ENCODE measurements at regions not wholly inside any gene's neighbourhood (a gene's known extent, or its start where the extent isn't known, plus 50 kb on each side); places are given as distances from the start of the nearest gene placed in this dataset.

- H3K79me2 ChIP-seq (ENCODE audit: insufficient read depth, low read length), result no peaks in the 10 kb centered on the region
- TF ChIP-seq CTCF (IDR thresholded peaks at IDR 0.05; ENCODE audit: insufficient read depth, low read depth, low read length) (no peak), EZH2 (IDR thresholded peaks at IDR 0.05; ENCODE audit: insufficient read depth, low read length) (no peak)
- no peak overlapping the region for H3K4me2 ChIP-seq (ENCODE audit: low read length)
- no peak overlapping the region for H3K4me3 ChIP-seq (ENCODE audit: insufficient read depth, low read depth, low read length)
- Mint-ChIP-seq H3K27ac (ENCODE audit: unreplicated experiment) (no peak overlapping the region), H3K27me3 (ENCODE audit: low read depth, unreplicated experiment) (no peaks in the 10 kb centered on the region), H3K4me1 (ENCODE audit: low read depth, unreplicated experiment) (no peaks in the 10 kb centered on the region), H3K36me3 (ENCODE audit: low read depth, unreplicated experiment) (no peaks in the 10 kb centered on the region), H3K4me3 (ENCODE audit: unreplicated experiment) (no peak overlapping the region), H3K9me3 (ENCODE audit: unreplicated experiment) (no peaks in the 10 kb centered on the region)
- no peak overlapping the region for H3K27ac ChIP-seq (ENCODE audit: low read depth, low read length)
- no peak overlapping the region for H3K9ac ChIP-seq (ENCODE audit: low read length)
- H4K20me1 ChIP-seq (ENCODE audit: insufficient read depth, low read length), result no peaks in the 10 kb centered on the region
- FAIRE-seq (no peak), DNase-seq (ENCODE audit: low read depth) (no peak)
- no peaks in the 10 kb centered on the region for H3K36me3 ChIP-seq (ENCODE audit: insufficient read depth, low read length)
- H3K9me3 ChIP-seq (ENCODE audit: insufficient read depth, low read depth, low read length), result no peaks in the 10 kb centered on the region
- no peak overlapping the region for H2AFZ ChIP-seq (ENCODE audit: low read depth, low read length)
- H3K4me1 ChIP-seq (ENCODE audit: insufficient read depth, low read length), result no peaks in the 10 kb centered on the region
- no peaks in the 10 kb centered on the region for H3K27me3 ChIP-seq (ENCODE audit: insufficient read depth, low read length)
These were observed 1183.6 kb downstream of the NSUN3 start for GRCh38 chr3:95246413-95246812.

- Mint-ChIP-seq H3K27me3 (ENCODE audit: low read depth, unreplicated experiment) (no peaks in the 10 kb centered on the region), H3K36me3 (ENCODE audit: low read depth, unreplicated experiment) (no peaks in the 10 kb centered on the region), H3K9me3 (ENCODE audit: unreplicated experiment) (no peaks in the 10 kb centered on the region), H3K27ac (ENCODE audit: unreplicated experiment) (no peak overlapping the region), H3K4me1 (ENCODE audit: low read depth, unreplicated experiment) (no peaks in the 10 kb centered on the region), H3K4me3 (ENCODE audit: unreplicated experiment) (no peak overlapping the region)
- Histone ChIP-seq H3K4me1 (ENCODE audit: insufficient read depth, low read length) (no peaks in the 10 kb centered on the region), H3K27ac (ENCODE audit: low read depth, low read length) (no peak overlapping the region), H3K79me2 (ENCODE audit: insufficient read depth, low read length) (no peaks in the 10 kb centered on the region), H3K27me3 (ENCODE audit: insufficient read depth, low read length) (no peaks in the 10 kb centered on the region), H3K9ac (ENCODE audit: low read length) (no peak overlapping the region), H3K9me3 (ENCODE audit: insufficient read depth, low read depth, low read length) (no peaks in the 10 kb centered on the region), H3K4me3 (ENCODE audit: insufficient read depth, low read depth, low read length) (no peak overlapping the region), H3K36me3 (ENCODE audit: insufficient read depth, low read length) (no peaks in the 10 kb centered on the region), H3K4me2 (ENCODE audit: low read length) (no peak overlapping the region), H4K20me1 (ENCODE audit: insufficient read depth, low read length) (no peaks in the 10 kb centered on the region), H2AFZ (ENCODE audit: low read depth, low read length) (no peak overlapping the region)
- DNase-seq (ENCODE audit: low read depth), result no peak
- TF ChIP-seq EZH2 (IDR thresholded peaks at IDR 0.05; ENCODE audit: insufficient read depth, low read length) (no peak), CTCF (IDR thresholded peaks at IDR 0.05; ENCODE audit: insufficient read depth, low read depth, low read length) (no peak)
- FAIRE-seq, result no peak
These were observed 1191.2 kb downstream of the NSUN3 start for GRCh38 chr3:95254061-95254460.

- Histone ChIP-seq H2AFZ (ENCODE audit: low read depth, low read length) (no peak overlapping the region), H3K4me1 (ENCODE audit: insufficient read depth, low read length) (no peaks in the 10 kb centered on the region), H4K20me1 (ENCODE audit: insufficient read depth, low read length) (no peaks in the 10 kb centered on the region), H3K9me3 (ENCODE audit: insufficient read depth, low read depth, low read length) (no peaks in the 10 kb centered on the region), H3K27me3 (ENCODE audit: insufficient read depth, low read length) (no peaks in the 10 kb centered on the region), H3K36me3 (ENCODE audit: insufficient read depth, low read length) (no peaks in the 10 kb centered on the region), H3K27ac (ENCODE audit: low read depth, low read length) (no peak overlapping the region), H3K9ac (ENCODE audit: low read length) (no peak overlapping the region), H3K79me2 (ENCODE audit: insufficient read depth, low read length) (no peaks in the 10 kb centered on the region), H3K4me3 (ENCODE audit: insufficient read depth, low read depth, low read length) (no peak overlapping the region), H3K4me2 (ENCODE audit: low read length) (no peak overlapping the region)
- Mint-ChIP-seq H3K27ac (ENCODE audit: unreplicated experiment) (no peak overlapping the region), H3K9me3 (ENCODE audit: unreplicated experiment) (no peaks in the 10 kb centered on the region), H3K27me3 (ENCODE audit: low read depth, unreplicated experiment) (no peaks in the 10 kb centered on the region), H3K4me1 (ENCODE audit: low read depth, unreplicated experiment) (no peaks in the 10 kb centered on the region), H3K36me3 (ENCODE audit: low read depth, unreplicated experiment) (no peaks in the 10 kb centered on the region), H3K4me3 (ENCODE audit: unreplicated experiment) (no peak overlapping the region)
- TF ChIP-seq CTCF (IDR thresholded peaks at IDR 0.05; ENCODE audit: insufficient read depth, low read depth, low read length), result no peak
- TF ChIP-seq EZH2 (IDR thresholded peaks at IDR 0.05; ENCODE audit: insufficient read depth, low read length), result no peak
- DNase-seq (ENCODE audit: low read depth) (no peak), FAIRE-seq (no peak)
These were observed 1191.9 kb downstream of the NSUN3 start for GRCh38 chr3:95254758-95255157.

Data from astrocyte (in vitro differentiated cells and primary cell).